Brain microvascular endothelial cell (primary cell): ENCODE measurements at regions not wholly inside any gene's neighbourhood (a gene's known extent, or its start where the extent isn't known, plus 50 kb on each side); places are given as distances from the start of the nearest gene placed in this dataset.

Experiments used
- DNase-seq: peaks from one replicate; pipeline ENCODE4 v3.0.0-alpha.2; 2020
- H3K27ac ChIP-seq: fragments of 250-450 bp; sonication (Bioruptor Pico); 2 replicates; pipeline ENCODE4 v1.5.1; 2020; ENCODE audit warnings: mild to moderate bottlenecking, moderate library complexity
- H3K27me3 ChIP-seq: fragments of 250-450 bp; sonication (Bioruptor Pico); replicated peaks from 2 replicates; pipeline ENCODE4 v1.5.1; 2020; ENCODE audit warnings: mild to moderate bottlenecking
- H3K36me3 ChIP-seq: fragments of 250-450 bp; sonication (Bioruptor Pico); replicated peaks from 2 replicates; pipeline ENCODE4 v1.5.1; 2020; ENCODE audit warnings: mild to moderate bottlenecking
- H3K4me3 ChIP-seq: 2 replicates; pipeline ENCODE4 v1.5.1; 2011; ENCODE audit warnings: low read depth, mild to moderate bottlenecking, control low read depth, low read length, moderate library complexity
- CTCF ChIP-seq: IDR thresholded peaks from 2 replicates; pipeline ENCODE4 v1.5.1; 2011; ENCODE audit warnings: low read depth, mild to moderate bottlenecking, moderate library complexity, low read length, control low read depth, inconsistent platforms; ENCODE audit errors: missing control alignments
- in situ Hi-C: cut with HindIII; loops from 2 replicates; pipeline ENCODE4 v1.10.0; 2017; ENCODE audit warnings: low sequenced_read_pairs, low pct_ligation_motif_present

DNA sequence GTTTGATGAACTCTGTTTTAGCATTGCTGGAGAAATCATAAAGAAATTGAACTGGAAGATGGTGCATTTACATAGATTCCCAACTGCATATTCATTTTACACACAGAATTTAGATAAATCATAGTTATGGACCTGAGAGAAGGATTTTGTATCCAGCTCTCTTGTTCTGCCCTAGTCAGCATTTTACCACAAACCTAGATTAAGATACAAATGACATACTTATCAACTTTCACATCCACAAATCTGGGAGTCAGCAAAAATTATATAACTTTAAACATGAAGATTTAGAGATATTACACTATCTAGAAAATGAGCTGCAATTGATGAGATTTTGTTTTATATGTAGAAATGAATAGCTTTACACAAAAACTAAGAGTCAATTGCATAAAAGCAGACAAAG is 632.8 kb downstream of the IGSF11 start:
- no peak overlapping the region for H3K27ac ChIP-seq
- no peaks in the 10 kb centered on the region for H3K27me3 ChIP-seq
- TF ChIP-seq CTCF, result no peak
- no peak overlapping the region for H3K4me3 ChIP-seq
- DNase-seq, result no peak
- in situ Hi-C loops, result no loop called here
- no peaks in the 10 kb centered on the region for H3K36me3 ChIP-seq

- H3K36me3 ChIP-seq, result no peaks in the 10 kb centered on the region
- no peak for DNase-seq
- H3K4me3 ChIP-seq, result no peak overlapping the region
- H3K27ac ChIP-seq, result no peak overlapping the region
- no peaks in the 10 kb centered on the region for H3K27me3 ChIP-seq
- TF ChIP-seq CTCF, result no peak
- in situ Hi-C loops, result no loop called here
Observed at GRCh38 chr3:118402971-118403370, 631.7 kb downstream of the IGSF11 start.

DNA sequence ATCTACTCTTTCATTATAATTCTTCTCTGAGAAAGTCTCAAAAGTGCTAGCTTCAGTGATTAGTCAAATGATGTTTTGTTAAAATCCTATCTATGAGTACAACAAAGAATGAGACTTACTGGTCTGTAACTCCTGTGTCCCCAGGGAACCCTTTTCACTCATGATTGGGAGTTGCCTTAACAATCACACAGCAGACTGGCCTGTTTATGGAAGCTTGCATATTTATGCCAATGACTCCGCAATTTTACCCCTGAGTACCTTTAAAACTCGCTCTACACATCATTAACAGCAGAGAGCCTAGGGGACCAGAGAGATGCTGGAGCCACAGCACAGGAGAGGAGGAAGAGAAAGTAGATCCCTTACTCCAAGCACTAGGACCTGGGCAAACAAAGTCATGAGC is 628.1 kb downstream of the IGSF11 start:
- no peaks in the 10 kb centered on the region for H3K36me3 ChIP-seq
- H3K27me3 ChIP-seq, result no peaks in the 10 kb centered on the region
- TF ChIP-seq CTCF, result no peak
- in situ Hi-C loops, result no loop called here
- no peak for DNase-seq
- no peak overlapping the region for H3K27ac ChIP-seq
- no peak overlapping the region for H3K4me3 ChIP-seq

DNA sequence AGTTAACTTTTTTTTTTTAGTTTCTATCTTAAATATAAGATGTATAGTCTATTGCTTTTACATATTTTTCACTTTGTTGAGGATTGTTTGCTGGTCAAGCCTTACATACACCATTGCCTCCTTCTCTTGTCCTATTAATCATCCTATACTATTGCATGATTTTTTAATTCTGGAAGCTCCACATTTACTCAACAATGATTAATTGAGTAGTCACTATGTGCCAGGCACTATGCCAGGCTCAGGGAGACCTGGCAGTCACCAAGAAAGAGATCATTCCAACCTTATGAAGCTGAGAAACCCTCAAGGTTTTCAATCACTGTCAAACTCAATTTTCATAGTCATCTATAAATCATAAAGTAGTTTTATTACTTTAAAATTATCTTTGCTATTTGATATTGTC is 626.2 kb downstream of the IGSF11 start:
- DNase-seq, result no peak
- H3K4me3 ChIP-seq, result no peak overlapping the region
- no peaks in the 10 kb centered on the region for H3K36me3 ChIP-seq
- no peak overlapping the region for H3K27ac ChIP-seq
- in situ Hi-C loops, result no loop called here
- no peaks in the 10 kb centered on the region for H3K27me3 ChIP-seq
- TF ChIP-seq CTCF, result no peak

- no peak overlapping the region for H3K4me3 ChIP-seq
- DNase-seq, result no peak
- no peaks in the 10 kb centered on the region for H3K36me3 ChIP-seq
- H3K27ac ChIP-seq, result no peak overlapping the region
- no peaks in the 10 kb centered on the region for H3K27me3 ChIP-seq
- in situ Hi-C loops, result no loop called here
- TF ChIP-seq CTCF, result no peak
Observed at GRCh38 chr3:118412503-118412902, 622.1 kb downstream of the IGSF11 start.

DNA sequence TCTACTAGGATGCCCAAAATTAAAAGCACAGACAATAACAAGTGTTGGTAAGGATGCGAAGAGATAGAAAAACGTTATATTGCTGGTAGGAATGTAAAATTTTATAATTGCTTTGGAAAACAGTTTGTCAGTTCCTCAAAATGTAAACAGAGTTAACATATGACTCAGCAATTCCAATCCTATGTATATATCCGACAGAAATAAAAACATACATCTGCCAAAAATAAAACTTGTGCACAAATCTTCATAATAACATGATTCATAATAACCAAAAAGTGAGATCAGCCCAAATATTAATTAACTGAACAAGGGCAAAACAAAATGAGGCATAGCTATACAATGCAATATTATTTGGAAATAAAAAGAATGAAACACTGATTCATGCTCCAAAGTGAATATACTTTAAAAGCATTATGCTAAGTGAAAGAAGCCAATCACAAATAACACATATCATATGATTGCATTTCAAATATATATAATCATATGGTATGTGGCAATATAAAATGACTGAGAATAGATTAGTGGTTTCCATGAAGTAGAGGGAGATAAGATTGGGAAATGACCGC is 609.3 kb downstream of the IGSF11 start:
- in situ Hi-C loops, result no loop called here
- H3K27me3 ChIP-seq, result no peaks in the 10 kb centered on the region
- no peak overlapping the region for H3K4me3 ChIP-seq
- H3K36me3 ChIP-seq, result no peaks in the 10 kb centered on the region
- H3K27ac ChIP-seq, result no peak overlapping the region
- DNase-seq, result no peak
- no peak for TF ChIP-seq CTCF
